ENCODE measurements at regions not wholly inside any gene's neighbourhood (a gene's known extent, or its start where the extent isn't known, plus 50 kb on each side); places are given as distances from the start of the nearest gene placed in this dataset.

DNA sequence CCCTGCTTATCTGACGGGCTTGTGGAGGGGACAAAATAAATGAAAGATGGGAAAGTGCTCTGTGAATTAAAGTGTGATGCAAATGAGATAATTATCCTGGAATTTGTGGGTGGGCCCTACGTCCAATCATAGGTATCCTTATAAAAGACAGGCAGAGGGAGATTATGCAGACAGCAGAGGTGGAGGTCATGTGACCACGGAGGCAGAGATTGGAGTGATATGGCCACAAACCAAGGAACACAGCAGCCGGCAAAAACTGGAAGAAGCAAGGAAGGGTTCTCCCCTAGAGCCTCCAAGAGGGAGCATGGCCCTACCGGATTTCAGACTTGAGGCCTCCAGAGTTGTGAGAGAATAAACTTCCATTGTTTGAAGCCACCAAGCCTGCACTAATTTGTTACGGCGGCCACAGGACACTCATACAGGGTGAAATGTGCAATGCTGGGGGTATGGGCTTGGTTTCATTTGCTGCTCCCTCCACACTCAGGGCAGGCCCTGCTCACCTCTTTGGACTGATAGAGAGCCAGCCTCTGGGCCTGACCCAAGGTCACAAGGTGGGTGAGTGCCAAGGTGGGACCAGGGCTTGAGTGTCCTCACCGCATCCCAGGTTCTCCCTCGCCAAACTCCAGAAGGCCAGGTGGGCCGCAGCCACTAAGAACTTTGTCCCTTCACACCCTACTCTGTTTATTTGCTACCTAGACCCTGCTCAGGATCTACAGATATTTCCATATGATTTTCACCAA lies 149.6 kb upstream of the TNRC6C start:
- no peak for DNase-seq
- Mint-ChIP-seq H3K4me1 (ENCODE audit: low read depth) (no peaks in the 10 kb centered on the region), H3K27ac (no peak overlapping the region), H3K9me3 (no peaks in the 10 kb centered on the region), H3K27me3 (ENCODE audit: low read depth) (no peaks in the 10 kb centered on the region), H3K36me3 (ENCODE audit: low read depth) (no peaks in the 10 kb centered on the region), H3K4me3 (no peak overlapping the region)
- intact Hi-C loops (cut with micrococcal nuclease): no loop called here
- CTCF ChIA-PET: no interaction called here

DNA sequence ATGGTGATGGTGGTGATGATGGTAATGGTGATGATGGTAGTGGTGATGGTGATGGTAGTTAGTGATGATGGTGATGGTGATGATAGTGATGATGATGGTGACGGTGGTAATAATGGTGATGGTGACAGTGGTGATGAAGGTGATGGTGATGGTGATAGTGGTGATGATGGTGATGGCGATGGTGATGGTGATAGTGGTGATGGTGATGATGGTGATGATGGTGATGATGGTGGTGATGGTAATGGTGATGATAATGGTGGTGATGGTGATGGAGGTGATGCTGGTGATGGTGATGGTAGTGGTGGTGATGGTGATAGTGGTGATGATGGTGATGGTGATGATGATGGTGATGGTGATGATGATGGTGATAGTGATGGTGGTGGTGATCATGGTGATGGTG lies 148.7 kb upstream of the TNRC6C start:
- H3K9me3 Mint-ChIP-seq: no peaks in the 10 kb centered on the region
- H3K27me3 Mint-ChIP-seq (ENCODE audit: low read depth): no peaks in the 10 kb centered on the region
- no peak for DNase-seq
- H3K27ac Mint-ChIP-seq: no peak overlapping the region
- intact Hi-C loops (cut with micrococcal nuclease): no loop called here
- CTCF ChIA-PET: no interaction called here
- no peaks in the 10 kb centered on the region for H3K36me3 Mint-ChIP-seq (ENCODE audit: low read depth)
- H3K4me1 Mint-ChIP-seq (ENCODE audit: low read depth): no peaks in the 10 kb centered on the region
- no peak overlapping the region for H3K4me3 Mint-ChIP-seq

DNA sequence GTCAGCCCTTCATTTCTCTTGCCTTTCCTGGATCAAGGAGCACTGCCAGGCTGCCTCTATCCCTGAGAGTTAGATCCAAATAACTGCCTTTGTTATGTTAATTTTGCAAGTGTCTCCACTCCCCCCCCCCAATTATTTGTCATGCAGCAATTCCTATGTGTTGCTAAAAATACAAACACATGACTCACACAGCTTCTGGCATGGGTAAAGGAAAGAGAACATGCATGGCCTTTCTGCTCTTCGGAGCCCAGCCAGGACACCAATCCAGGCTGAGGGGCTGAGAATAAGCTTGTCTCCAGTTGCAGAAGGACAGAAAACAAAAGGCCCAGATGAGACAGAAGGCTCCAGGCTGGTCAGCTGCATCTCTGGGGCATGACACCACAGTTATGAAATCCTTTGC lies 148.0 kb upstream of the TNRC6C start:
- Mint-ChIP-seq H3K4me1 (ENCODE audit: low read depth) (no peaks in the 10 kb centered on the region), H3K4me3 (no peak overlapping the region), H3K9me3 (no peaks in the 10 kb centered on the region), H3K36me3 (ENCODE audit: low read depth) (no peaks in the 10 kb centered on the region), H3K27me3 (ENCODE audit: low read depth) (no peaks in the 10 kb centered on the region), H3K27ac (no peak overlapping the region)
- no peak for DNase-seq
- CTCF ChIA-PET: no interaction called here
- intact Hi-C loops (cut with micrococcal nuclease): no loop called here

DNA sequence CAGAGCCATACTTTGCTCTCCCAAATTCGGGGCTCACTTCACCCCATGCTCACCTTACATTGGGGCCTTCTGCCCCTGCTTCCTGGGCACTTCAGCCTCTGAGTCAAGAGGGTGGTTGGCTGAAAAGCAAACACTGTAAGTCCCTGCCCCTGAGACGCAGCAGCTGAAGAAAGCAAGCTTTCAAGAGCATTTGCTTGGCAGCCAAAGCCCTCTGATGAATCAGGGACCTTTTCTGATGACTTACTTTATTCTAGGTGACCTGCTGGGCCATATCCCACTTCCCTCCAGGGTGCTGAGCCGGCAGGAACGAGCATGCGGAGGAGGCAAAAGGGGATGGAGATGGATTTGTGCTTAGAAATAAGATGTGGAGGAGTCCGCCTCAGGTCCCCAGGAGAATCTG lies 147.0 kb upstream of the TNRC6C start:
- no peaks in the 10 kb centered on the region for H3K27me3 Mint-ChIP-seq (ENCODE audit: low read depth)
- H3K27ac Mint-ChIP-seq: no peak overlapping the region
- DNase-seq: no peak
- H3K9me3 Mint-ChIP-seq: no peaks in the 10 kb centered on the region
- H3K4me3 Mint-ChIP-seq: no peak overlapping the region
- H3K36me3 Mint-ChIP-seq (ENCODE audit: low read depth): no peaks in the 10 kb centered on the region
- no peaks in the 10 kb centered on the region for H3K4me1 Mint-ChIP-seq (ENCODE audit: low read depth)
- CTCF ChIA-PET: no interaction called here
- intact Hi-C loops (cut with micrococcal nuclease): no loop called here

DNA sequence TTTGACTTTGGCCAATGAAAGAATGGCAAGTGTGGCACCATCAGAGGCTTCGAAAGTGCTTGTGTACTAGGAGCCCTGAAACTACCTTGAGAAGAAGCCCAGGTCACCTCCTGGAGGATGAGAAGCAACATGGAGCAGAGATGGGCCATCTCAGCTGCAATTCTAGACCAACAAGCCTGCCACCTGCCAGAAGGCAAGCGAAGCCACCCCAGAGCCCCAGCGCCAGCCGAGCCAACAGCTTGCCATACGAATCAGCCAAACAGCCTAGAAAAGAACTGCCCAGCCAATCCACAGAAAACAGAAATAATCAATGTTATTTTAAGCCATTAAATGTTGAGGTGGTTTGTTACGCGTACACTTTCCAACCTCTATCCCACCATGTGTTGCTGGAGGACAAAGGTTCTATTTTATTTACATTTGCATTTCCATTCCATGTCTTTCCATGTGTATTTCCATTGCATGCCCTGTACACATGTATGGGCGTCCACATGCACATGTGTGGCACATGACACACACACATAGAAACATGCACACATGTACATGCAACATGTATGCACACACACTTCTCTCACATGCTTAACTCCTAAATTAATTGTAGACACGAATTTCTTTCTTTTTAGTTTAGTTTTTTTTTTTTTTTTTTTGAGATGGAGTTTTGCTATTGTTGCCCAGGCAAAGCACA lies 144.3 kb upstream of the TNRC6C start:
- no peak overlapping the region for H3K27ac Mint-ChIP-seq
- H3K4me1 Mint-ChIP-seq (ENCODE audit: low read depth): no peaks in the 10 kb centered on the region
- no peaks in the 10 kb centered on the region for H3K36me3 Mint-ChIP-seq (ENCODE audit: low read depth)
- no peak overlapping the region for H3K4me3 Mint-ChIP-seq
- CTCF ChIA-PET: no interaction called here
- H3K9me3 Mint-ChIP-seq: no peaks in the 10 kb centered on the region
- no peaks in the 10 kb centered on the region for H3K27me3 Mint-ChIP-seq (ENCODE audit: low read depth)
- intact Hi-C loops (cut with micrococcal nuclease): no loop called here
- no peak for DNase-seq

DNA sequence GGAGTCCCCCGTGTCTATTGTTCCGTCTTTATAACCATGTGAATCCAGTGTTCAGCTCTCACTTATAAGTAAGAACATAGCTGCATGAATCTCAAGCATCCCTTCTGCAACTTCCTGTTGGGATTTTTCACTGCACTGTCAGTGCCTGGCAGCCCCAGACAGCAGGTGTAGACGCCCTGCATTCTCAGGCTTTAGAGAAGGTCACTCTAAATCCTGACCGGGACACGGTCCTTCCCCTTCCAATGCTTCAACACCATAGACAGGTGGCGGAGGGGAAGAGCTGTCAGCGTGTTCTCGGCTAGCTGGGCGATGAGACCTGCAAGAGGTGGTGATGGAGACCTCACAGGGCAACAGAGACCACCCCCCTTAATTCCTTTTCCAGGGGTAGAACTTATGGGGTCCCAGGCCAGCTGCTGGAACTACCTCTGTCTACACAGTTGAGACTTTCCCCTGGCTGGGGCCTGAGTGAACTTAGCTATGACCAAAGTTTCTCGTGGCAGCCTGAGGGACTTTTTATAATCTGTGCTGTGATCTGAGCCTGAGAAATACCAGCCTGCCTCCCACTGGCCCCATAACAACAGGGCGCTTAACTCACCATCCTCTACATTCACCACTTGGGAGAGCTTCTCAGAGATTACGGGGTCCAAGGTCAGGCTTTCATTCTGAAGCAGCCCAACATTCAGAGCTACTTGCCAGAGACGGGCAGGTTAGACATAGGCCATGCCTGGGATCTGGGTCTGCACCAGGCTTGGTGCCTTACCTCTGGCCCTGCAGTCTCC lies 143.2 kb upstream of the TNRC6C start:
- Mint-ChIP-seq H3K27ac (no peak overlapping the region), H3K4me1 (ENCODE audit: low read depth) (no peaks in the 10 kb centered on the region), H3K36me3 (ENCODE audit: low read depth) (no peaks in the 10 kb centered on the region), H3K27me3 (ENCODE audit: low read depth) (no peaks in the 10 kb centered on the region), H3K4me3 (no peak overlapping the region), H3K9me3 (no peaks in the 10 kb centered on the region)
- intact Hi-C loops (cut with micrococcal nuclease): no loop called here
- no peak for DNase-seq
- CTCF ChIA-PET: no interaction called here

DNA sequence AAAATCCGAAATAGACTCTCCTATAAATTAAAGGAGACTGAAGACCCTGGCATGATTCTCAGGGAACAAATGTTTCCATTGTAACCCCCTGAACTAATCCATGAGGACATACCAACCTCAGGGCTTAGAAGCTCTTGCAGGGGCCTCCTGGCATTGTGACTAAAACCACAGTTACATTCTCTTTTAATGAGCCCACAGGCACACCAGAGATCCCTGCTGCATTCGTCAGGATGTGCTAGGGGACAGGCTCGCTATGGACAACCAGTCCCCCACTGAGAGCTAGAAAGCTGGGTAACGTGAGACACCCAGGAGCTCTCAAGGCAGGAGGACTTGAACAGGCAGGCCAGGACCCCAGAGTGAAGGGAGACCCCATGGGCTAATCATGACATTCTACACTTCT lies 140.6 kb upstream of the TNRC6C start:
- Mint-ChIP-seq H3K27me3 (ENCODE audit: low read depth) (no peaks in the 10 kb centered on the region), H3K36me3 (ENCODE audit: low read depth) (no peaks in the 10 kb centered on the region), H3K9me3 (no peaks in the 10 kb centered on the region), H3K4me3 (no peak overlapping the region), H3K4me1 (ENCODE audit: low read depth) (no peaks in the 10 kb centered on the region), H3K27ac (no peak overlapping the region)
- no peak for DNase-seq
- intact Hi-C loops (cut with micrococcal nuclease): no loop called here
- CTCF ChIA-PET: no interaction called here

DNA sequence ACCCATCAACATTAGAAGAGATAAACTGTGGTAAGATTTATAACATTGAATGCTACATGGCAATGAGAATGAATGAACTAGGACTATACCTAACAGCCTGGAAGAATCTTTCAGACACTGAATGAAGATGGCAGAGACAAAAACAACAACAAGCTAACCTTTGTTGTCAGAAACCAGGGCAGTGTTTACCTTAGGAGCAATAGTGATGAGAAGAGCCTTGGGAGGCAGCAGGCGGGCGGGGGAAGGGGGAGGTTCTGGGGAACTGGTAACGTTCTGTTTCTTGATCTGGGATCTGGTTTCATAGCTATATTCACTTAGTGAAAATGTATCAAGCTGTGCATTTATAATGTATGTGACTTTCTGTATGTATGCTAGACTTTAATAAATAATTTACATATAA lies 139.0 kb upstream of the TNRC6C start:
- intact Hi-C loops (cut with micrococcal nuclease): no loop called here
- Mint-ChIP-seq H3K4me3 (no peak overlapping the region), H3K4me1 (ENCODE audit: low read depth) (no peaks in the 10 kb centered on the region), H3K36me3 (ENCODE audit: low read depth) (no peaks in the 10 kb centered on the region), H3K27me3 (ENCODE audit: low read depth) (no peaks in the 10 kb centered on the region), H3K9me3 (no peaks in the 10 kb centered on the region), H3K27ac (no peak overlapping the region)
- CTCF ChIA-PET: interaction anchor here (0.7 to 2.4 kb wide), 3 partner anchors 194 to 266 kb away, joined by 3 to 7 read pairs (median 3); no protein-coding TSS in a partner anchor
- no peak for DNase-seq

DNA sequence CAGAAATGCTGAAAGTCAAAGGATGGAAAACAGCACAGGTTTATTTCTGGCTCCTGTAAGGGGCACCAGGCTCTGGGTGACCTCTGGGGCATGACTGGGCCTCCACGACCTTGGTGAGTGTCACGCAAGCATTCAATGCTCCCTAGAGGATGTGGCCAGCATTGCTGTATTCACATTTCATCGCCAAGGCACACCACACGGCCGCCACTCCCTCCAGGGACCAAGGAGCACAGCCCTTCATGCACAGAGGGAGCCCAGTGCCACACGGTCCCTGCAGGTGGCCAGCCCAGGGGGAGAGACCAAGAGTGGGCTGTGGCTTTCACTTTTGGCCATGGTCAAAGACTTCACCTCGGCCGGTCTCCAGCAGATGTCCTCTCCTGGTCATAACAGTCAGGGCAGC lies 137.4 kb upstream of the TNRC6C start:
- Mint-ChIP-seq H3K27ac (no peak overlapping the region), H3K9me3 (no peaks in the 10 kb centered on the region)
- CTCF ChIA-PET: interaction anchor here (2.4 kb wide), 1 partner anchor 192 kb away, joined by 7 read pairs; no protein-coding TSS in a partner anchor

DNA sequence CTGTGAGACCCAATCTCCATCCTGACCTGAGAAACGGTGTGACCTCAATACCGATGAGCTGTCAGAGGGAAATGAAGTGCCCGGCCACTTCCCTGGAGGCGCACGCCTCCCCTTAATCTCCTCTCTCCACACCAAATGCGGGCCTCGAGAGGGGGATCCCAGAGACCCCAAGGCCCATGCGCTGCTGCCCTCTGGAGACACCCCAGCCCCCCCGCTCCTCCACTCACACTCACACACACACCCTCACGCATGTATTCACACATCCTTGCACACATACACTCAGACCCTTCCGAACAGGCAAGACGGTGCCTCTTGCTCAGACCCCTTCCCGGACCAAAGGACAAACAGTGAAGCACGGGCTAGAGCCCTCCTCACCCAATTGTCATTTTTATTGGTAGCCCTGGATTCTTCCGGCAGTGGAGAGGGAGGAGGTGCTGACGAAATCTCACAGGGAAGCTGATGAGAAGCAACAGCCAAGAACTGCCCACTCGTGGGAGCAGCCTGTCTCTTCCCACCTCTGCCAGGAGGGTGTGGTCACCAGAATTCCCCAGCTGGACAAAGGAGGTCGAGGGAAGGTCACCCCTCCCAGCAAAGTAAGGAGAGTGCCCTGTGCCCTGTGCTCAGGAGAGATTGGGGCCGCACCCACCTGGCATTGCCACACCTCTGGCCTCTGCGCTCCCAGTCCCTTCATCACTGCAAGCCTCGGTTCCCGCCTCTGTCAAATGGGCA lies 136.0 kb upstream of the TNRC6C start:
- H3K36me3 Mint-ChIP-seq (ENCODE audit: low read depth): no peaks in the 10 kb centered on the region
- no peak overlapping the region for H3K27ac Mint-ChIP-seq
- no peaks in the 10 kb centered on the region for H3K27me3 Mint-ChIP-seq (ENCODE audit: low read depth)
- no peaks in the 10 kb centered on the region for H3K9me3 Mint-ChIP-seq
- no peak for DNase-seq
- intact Hi-C loops (cut with micrococcal nuclease): no loop called here
- no peak overlapping the region for H3K4me3 Mint-ChIP-seq
- no peaks in the 10 kb centered on the region for H3K4me1 Mint-ChIP-seq (ENCODE audit: low read depth)
- CTCF ChIA-PET: interaction anchor here (0.6 kb wide), 1 partner anchor 212 kb away, joined by 3 read pairs; no protein-coding TSS in a partner anchor

More for the DNA sequence above, 137.4 kb upstream of the TNRC6C start:
- H3K4me3 Mint-ChIP-seq: no peak overlapping the region
- H3K27me3 Mint-ChIP-seq (ENCODE audit: low read depth): no peaks in the 10 kb centered on the region
- no peaks in the 10 kb centered on the region for H3K36me3 Mint-ChIP-seq (ENCODE audit: low read depth)
- no peak for DNase-seq
- no peaks in the 10 kb centered on the region for H3K4me1 Mint-ChIP-seq (ENCODE audit: low read depth)
- intact Hi-C loops (cut with micrococcal nuclease): no loop called here

DNA sequence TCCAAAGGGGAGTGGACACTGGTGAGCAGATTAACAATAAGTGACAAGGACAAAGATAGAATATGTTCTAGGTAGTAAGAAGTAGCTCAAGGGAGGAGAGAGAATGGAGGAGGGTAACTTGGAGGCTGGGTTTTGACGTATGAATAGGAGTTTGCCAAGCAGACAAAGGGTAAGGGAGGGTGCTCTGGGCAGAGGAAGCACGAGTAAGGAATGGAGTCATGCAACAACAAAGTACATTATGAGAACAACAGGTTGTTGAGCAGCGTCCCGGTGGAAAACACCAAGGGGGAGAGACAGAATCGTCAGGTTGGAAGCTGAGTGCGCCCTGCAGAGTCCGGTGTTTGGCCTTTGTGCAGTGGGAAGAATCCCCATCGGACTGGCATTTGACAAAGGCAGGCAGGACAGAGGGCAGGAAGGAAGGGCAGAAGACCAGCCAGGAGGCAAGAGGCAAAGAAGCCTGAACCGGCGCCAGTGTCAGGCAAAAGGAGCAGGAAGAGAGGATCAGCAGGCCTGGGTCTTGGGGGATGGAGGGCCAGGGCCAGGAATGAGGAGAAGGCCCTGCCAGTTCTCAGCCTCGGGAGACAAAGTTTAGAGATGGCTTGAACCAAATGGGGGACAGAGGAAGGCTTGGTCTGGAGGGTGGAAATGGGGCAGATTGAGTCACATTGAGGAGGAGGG lies 134.3 kb upstream of the TNRC6C start:
- CTCF ChIA-PET: no interaction called here
- intact Hi-C loops (cut with micrococcal nuclease): no loop called here
- H3K9me3 Mint-ChIP-seq: no peaks in the 10 kb centered on the region
- DNase-seq: no peak
- no peak overlapping the region for H3K27ac Mint-ChIP-seq
- no peak overlapping the region for H3K4me3 Mint-ChIP-seq
- peaks cover under 1% of the 10 kb centered on the region for H3K4me1 Mint-ChIP-seq (ENCODE audit: low read depth)
- H3K27me3 Mint-ChIP-seq (ENCODE audit: low read depth): no peaks in the 10 kb centered on the region
- H3K36me3 Mint-ChIP-seq (ENCODE audit: low read depth): no peaks in the 10 kb centered on the region

DNA sequence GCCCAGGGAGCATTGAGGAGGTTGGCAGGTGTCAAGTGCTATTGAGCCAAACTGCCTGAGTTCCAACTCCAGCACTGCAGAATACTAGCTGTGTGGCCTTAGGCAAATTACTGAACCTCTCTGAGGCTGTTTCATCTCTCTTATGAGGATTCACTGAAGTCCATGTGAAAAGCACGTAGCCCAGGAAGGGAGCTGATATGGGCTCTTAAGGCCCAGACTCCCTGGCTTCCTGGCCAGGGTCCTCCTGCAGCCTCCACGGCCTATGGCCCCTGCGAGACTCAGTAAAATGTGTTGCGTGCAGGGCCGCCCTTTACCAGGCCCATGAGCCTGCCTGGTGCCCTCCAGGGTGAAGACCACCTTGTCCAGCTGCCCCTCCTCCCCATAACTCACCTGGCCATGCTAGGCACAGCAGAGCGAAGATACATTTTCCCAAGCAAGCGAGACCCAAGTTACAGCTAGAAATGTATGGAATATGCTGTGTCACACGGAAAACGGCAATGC lies 133.7 kb upstream of the TNRC6C start:
- CTCF ChIA-PET: no interaction called here
- Mint-ChIP-seq H3K4me1 (ENCODE audit: low read depth) (peaks cover 7% of the 10 kb centered on the region), H3K27ac (no peak overlapping the region), H3K4me3 (no peak overlapping the region), H3K27me3 (ENCODE audit: low read depth) (no peaks in the 10 kb centered on the region), H3K36me3 (ENCODE audit: low read depth) (no peaks in the 10 kb centered on the region), H3K9me3 (no peaks in the 10 kb centered on the region)
- no peak for DNase-seq
- intact Hi-C loops (cut with micrococcal nuclease): no loop called here

All from activated naive CD4-positive, alpha-beta T cell treated with anti-CD3 and anti-CD28 coated beads for 36 hours (primary cell).